K562 (cell line): ENCODE measurements at regions not wholly inside any gene's neighbourhood (a gene's known extent, or its start where the extent isn't known, plus 50 kb on each side); places are given as distances from the start of the nearest gene placed in this dataset.

Experiments
- ATAC-seq: fragments of 200-7000 bp; cut with Tn5 transposase; 3 replicates; pipeline ENCODE4 v1.9.1; 2020; ENCODE audit warnings: moderate library complexity
- BruUV-seq: library from RNA; stranded (reverse); fragments of 400-500 nt; replicated peaks from 2 replicates; lab custom pipeline; 2021; lab: Mats Ljungman, UMichigan
- CTCF ChIA-PET: fragments of 300-600 bp; formaldehyde crosslinking; extraction: SDS; loops from one replicate; lab custom pipeline; 2021; ENCODE audit warnings: low intra/inter-chr PET ratio; lab: Yijun Ruan, JAX
- POLR2A ChIA-PET: fragments of 300-600, 350-650 bp; sonication (Branson Sonifier 250); formaldehyde crosslinking; extraction: SDS; loops from one replicate; lab custom pipeline; 2021; ENCODE audit warnings: antibody characterized with exemption, inconsistent platforms; lab: Yijun Ruan, JAX
- DNase-seq, 4 experiments: peaks; one replicate each; pipeline versions ENCODE4 v3.0.0 to v3.0.0-alpha.2; 2011 to 2018; ENCODE audit warnings: low spot score in 3 of 4, mixed read lengths in 3 of 4; ENCODE audit errors: extremely low read depth in 1 of 4
- FAIRE-seq: peaks from 2 replicates; lab custom pipeline; 2011; peaks lifted over from hg19 to GRCh38; lab: Jason Lieb, UNC
- H2AFZ ChIP-seq: 2 replicates; pipeline ENCODE4 v1.6.0; 2011; ENCODE audit warnings: low read depth, low read length, control low read depth, inconsistent platforms
- H3K27ac ChIP-seq: fragments of 200-600 bp; 3 replicates; pipeline ENCODE4 v1.8.0; 2011; ENCODE audit warnings: low read depth, mild to moderate bottlenecking, control low read depth, inconsistent platforms, low read length, moderate library complexity, mixed read lengths; ENCODE audit errors: extremely low read depth
- H3K27me3 ChIP-seq, 2 experiments: fragments of 300-600 bp in 1 of 2; 2 replicates in 1 of 2; 3 replicates in 1 of 2; pipeline versions ENCODE4 v1.6.0 to v1.8.0; 2011; ENCODE audit warnings: inconsistent platforms in 2 of 2, low read length in 2 of 2, mild to moderate bottlenecking in 1 of 2, mixed read lengths in 1 of 2, moderate library complexity in 1 of 2; ENCODE audit not compliant: control insufficient read depth in 2 of 2, insufficient read depth in 2 of 2
- H3K36me3 ChIP-seq: fragments of 300-600 bp; 3 replicates; pipeline ENCODE4 v1.8.0; 2011; ENCODE audit warnings: mild to moderate bottlenecking, low read length, inconsistent platforms; ENCODE audit not compliant: control insufficient read depth, insufficient read depth
- H3K4me1 ChIP-seq, 2 experiments: fragments of 200-600 bp in 1 of 2; replicated peaks in 1 of 2; 2 replicates in 1 of 2; 3 replicates in 1 of 2; pipeline versions ENCODE4 v1.5.1 to v1.8.0; 2011; ENCODE audit warnings: inconsistent platforms in 2 of 2, low read length in 2 of 2, mild to moderate bottlenecking in 1 of 2, mixed read lengths in 1 of 2, moderate library complexity in 1 of 2; ENCODE audit not compliant: control insufficient read depth in 2 of 2, insufficient read depth in 2 of 2
- H3K4me2 ChIP-seq: 2 replicates; pipeline ENCODE4 v1.6.1; 2011; ENCODE audit warnings: low read length, control low read depth, inconsistent platforms, mixed read lengths; ENCODE audit not compliant: insufficient read depth
- H3K4me3 ChIP-seq: fragments of 200-600 bp; sonication (generic), shearing (Covaris generic); 2 replicates; pipeline ENCODE4 v1.5.1; 2016; ENCODE audit warnings: control low read depth, inconsistent platforms
- H3K79me2 ChIP-seq: fragments of 200-600 bp; 3 replicates; pipeline ENCODE4 v1.8.0; 2011; ENCODE audit warnings: low read length, inconsistent platforms; ENCODE audit not compliant: control insufficient read depth, insufficient read depth
- H3K9ac ChIP-seq, 2 experiments: 2 replicates each; pipeline versions ENCODE4 v1.6.0 to v1.6.1; 2011; ENCODE audit warnings: low read depth in 2 of 2, low read length in 2 of 2, control low read depth in 1 of 2, inconsistent platforms in 1 of 2, mild to moderate bottlenecking in 1 of 2, mixed read lengths in 1 of 2; ENCODE audit not compliant: insufficient read depth in 1 of 2
- H3K9me1 ChIP-seq: one replicate; pipeline ENCODE4 v1.6.0; 2011; ENCODE audit warnings: inconsistent platforms, mild to moderate bottlenecking, low read length, moderate library complexity; ENCODE audit not compliant: control insufficient read depth, insufficient read depth
- H3K9me3 ChIP-seq: replicated peaks from 2 replicates; pipeline ENCODE4 v1.5.1; 2011; ENCODE audit warnings: low read depth, low read length, inconsistent platforms; ENCODE audit not compliant: control insufficient read depth, insufficient read depth
- H4K20me1 ChIP-seq: replicated peaks from 2 replicates; pipeline ENCODE4 v1.6.1; 2011; ENCODE audit warnings: low read length, inconsistent platforms, mixed read lengths; ENCODE audit not compliant: control insufficient read depth, insufficient read depth
- CAMTA2 ChIP-seq: fragments of 250-450 bp; sonication (Bioruptor Pico); conservative IDR thresholded peaks from 2 replicates; pipeline ENCODE4 v1.5.1; 2022
- CHD7 ChIP-seq: fragments of 200-600 bp; sonication (generic); IDR thresholded peaks from one replicate; pipeline ENCODE4 v1.6.1; 2012; ENCODE audit warnings: mild to moderate bottlenecking, low read depth, low read length, inconsistent platforms
- ID3 ChIP-seq, 2 experiments: fragments of 250-450 bp in 1 of 2; fragments of 450-650 bp in 1 of 2; sonication (Bioruptor Pico) in 1 of 2; IDR thresholded peaks; 2 replicates each; pipeline versions ENCODE4 v1.6.1 to v1.8.0; 2016 to 2021; ENCODE audit warnings: mild to moderate bottlenecking in 2 of 2, moderate library complexity in 2 of 2, missing compliant biosample characterization in 1 of 2, missing genetic modification characterization in 1 of 2
- THRB ChIP-seq: fragments of 450-650 bp; formaldehyde crosslinking; conservative IDR thresholded peaks from 2 replicates; pipeline ENCODE4 v1.4.0; 2022; ENCODE audit warnings: mild to moderate bottlenecking, missing genetic modification characterization
- WGBS: fragments of 100-300 bp; shearing (Covaris generic); methylation state at CpG from one replicate; pipeline ENCODE4 v1.1.6; 2016; ENCODE audit warnings: low coverage, mixed read lengths; ENCODE audit not compliant: insufficient coverage; ENCODE audit errors: missing lambda C conversion rate; 5-methylcytosine and 5-hydroxymethylcytosine counted together
- in situ Hi-C: fragments of 300-500 bp; cut with MboI; formaldehyde crosslinking; loops from 4 replicates; pipeline ENCODE4 v1.15.0; 2018; ENCODE audit warnings: inconsistent platforms, mixed read lengths
- intact Hi-C: fragments of 100-400 bp; cut with micrococcal nuclease; formaldehyde crosslinking; loops from 2 replicates; pipeline ENCODE4 v1.14.2; 2022

GRCh38 chr2:167825664-167826063, 421.7 kb downstream of the STK39 start:
- H2AFZ ChIP-seq = no peak overlapping the region
- H3K9ac ChIP-seq = no peak overlapping the region
- POLR2A ChIA-PET = no interaction called here
- H3K27ac ChIP-seq = no peak overlapping the region
- H3K79me2 ChIP-seq = no peaks in the 10 kb centered on the region
- no peak for TF ChIP-seq CAMTA2 (CRISPR knock-in tag)
- TF ChIP-seq ID3 (CRISPR knock-in tag; IDR thresholded peaks at IDR 0.05) = no peak
- no peak for TF ChIP-seq ID3 (tag; IDR thresholded peaks at IDR 0.05)
- TF ChIP-seq THRB (CRISPR knock-in tag) = no peak
- no peak for TF ChIP-seq CHD7
- WGBS = 100% methylated on average over 1 of the region's 1 CpG
- no peaks in the 10 kb centered on the region for H4K20me1 ChIP-seq
- no peak overlapping the region for H3K4me3 ChIP-seq
- in situ Hi-C loops = no loop called here
- H3K9me1 ChIP-seq = no peaks in the 10 kb centered on the region
- FAIRE-seq (no peak), DNase-seq (no peak), ATAC-seq (no peak)
- H3K4me1 ChIP-seq = no peaks in the 10 kb centered on the region
- no peaks in the 10 kb centered on the region for H3K9me3 ChIP-seq
- BruUV-seq = no TSS peak
- peaks cover 80% of the 10 kb centered on the region for H3K36me3 ChIP-seq
- no peak overlapping the region for H3K4me2 ChIP-seq
- H3K27me3 ChIP-seq = no peaks in the 10 kb centered on the region
- intact Hi-C loops = no loop called here
- CTCF ChIA-PET = no interaction called here
